K562 (cell line): ENCODE measurements at regions not wholly inside any gene's neighbourhood (a gene's known extent, or its start where the extent isn't known, plus 50 kb on each side); places are given as distances from the start of the nearest gene placed in this dataset.

Experiments
- AFF4 ChIP-seq: sonication (generic); formaldehyde crosslinking; IDR thresholded peaks from 2 replicates; pipeline ENCODE4 v1.8.0; 2023; ENCODE audit warnings: mild to moderate bottlenecking, missing genetic modification reagents
- CEBPB ChIP-seq: fragments of 450-650 bp; IDR thresholded peaks from 2 replicates; pipeline ENCODE4 v1.6.1; 2016; ENCODE audit warnings: missing genetic modification characterization, missing compliant biosample characterization
- EGR1 ChIP-seq: fragments of 450-650 bp; conservative IDR thresholded peaks from 2 replicates; pipeline ENCODE4 v1.6.1; 2017; ENCODE audit warnings: mild to moderate bottlenecking
- ESRRA ChIP-seq: fragments of 450-650 bp; IDR thresholded peaks from 2 replicates; pipeline ENCODE4 v1.6.1; 2014; ENCODE audit warnings: low read depth, mild to moderate bottlenecking, moderate library complexity, borderline replicate concordance
- L3MBTL2 ChIP-seq: fragments of 450-650 bp; IDR thresholded peaks from 2 replicates; pipeline ENCODE4 v1.6.1; 2016; ENCODE audit warnings: mild to moderate bottlenecking, moderate library complexity
- MEIS2 ChIP-seq: fragments of 450-650 bp; IDR thresholded peaks from 2 replicates; pipeline ENCODE4 v1.6.1; 2014; ENCODE audit warnings: mild to moderate bottlenecking; ENCODE audit not compliant: partially characterized antibody
- NEUROD1 ChIP-seq: fragments of 150-350 bp; IDR thresholded peaks from 2 replicates; pipeline ENCODE4 v1.6.1; 2014; ENCODE audit warnings: borderline replicate concordance, low read length, low read depth; ENCODE audit not compliant: partially characterized antibody
- PKNOX1 ChIP-seq: fragments of 450-650 bp; IDR thresholded peaks from 2 replicates; pipeline ENCODE4 v1.6.1; 2016
- POLR2H ChIP-seq: IDR thresholded peaks from 2 replicates; pipeline ENCODE4 v1.6.1; 2016; ENCODE audit warnings: missing genetic modification characterization, low read depth, mild to moderate bottlenecking, control low read depth, missing compliant biosample characterization, moderate library complexity
- PURB ChIP-seq: sonication (generic); formaldehyde crosslinking; IDR thresholded peaks from 2 replicates; pipeline ENCODE4 v1.9.0; 2021; ENCODE audit warnings: low read depth, mild to moderate bottlenecking, missing genetic modification reagents
- REST ChIP-seq, 2 experiments: fragments of 450-650 bp; formaldehyde crosslinking in 1 of 2; IDR thresholded peaks; 2 replicates each; pipeline versions ENCODE4 v1.4.0 to v1.6.1; 2014 to 2020; ENCODE audit warnings: mild to moderate bottlenecking in 2 of 2, borderline replicate concordance in 1 of 2, low read depth in 1 of 2
- SMARCA4 ChIP-seq: fragments of 450-650 bp; IDR thresholded peaks from 2 replicates; pipeline ENCODE4 v1.6.1; 2016
- TAF7 ChIP-seq: fragments of 450-650 bp; IDR thresholded peaks from 2 replicates; pipeline ENCODE4 v1.6.1; 2016; ENCODE audit warnings: missing genetic modification characterization, missing compliant biosample characterization
- TCF3 ChIP-seq: sonication (generic); formaldehyde crosslinking; IDR thresholded peaks from 2 replicates; pipeline ENCODE4 v1.4.0; 2020; ENCODE audit warnings: mild to moderate bottlenecking, missing genetic modification reagents
- ZNF584 ChIP-seq: fragments of 200-800 bp; sonication (Bioruptor generic); IDR thresholded peaks from 2 replicates; pipeline ENCODE4 v1.6.1; 2016; ENCODE audit warnings: low read depth, mild to moderate bottlenecking, missing genetic modification characterization, missing compliant biosample characterization
- ZSCAN29 ChIP-seq: fragments of 450-650 bp; IDR thresholded peaks from 2 replicates; pipeline ENCODE4 v1.6.1; 2017
- ZSCAN32 ChIP-seq: fragments of 450-650 bp; formaldehyde crosslinking; IDR thresholded peaks from 2 replicates; pipeline ENCODE4 v1.4.0; 2020; ENCODE audit warnings: mild to moderate bottlenecking, moderate library complexity

GRCh38 chr9:108049026-108049607 lies 559.5 kb upstream of the KLF4 start (continued):
- TF ChIP-seq REST (IDR thresholded peaks at IDR 0.05; ENCODE audit: borderline replicate concordance), result peak; percentile 96
- TF ChIP-seq REST (CRISPR knock-in tag; IDR thresholded peaks at IDR 0.05; ENCODE audit: low read depth), result no peak
- TF ChIP-seq EGR1, result no peak
- TF ChIP-seq PKNOX1, result no peak; the same call in 1 of the 2 replicates
- TF ChIP-seq POLR2H, result peak; percentile 66
- TF ChIP-seq ZSCAN29, result no peak
- peak; percentile 17; the same call in 1 of the 2 replicates for TF ChIP-seq ZNF584 (CRISPR knock-in tag)
- peak; percentile 44 for TF ChIP-seq MEIS2
- no peak for TF ChIP-seq TAF7 (tag)
- no peak for TF ChIP-seq ZSCAN32 (CRISPR knock-in tag)
- peak; percentile 85 for TF ChIP-seq SMARCA4
- TF ChIP-seq TCF3 (CRISPR knock-in tag), result peak; percentile 50
- no peak for TF ChIP-seq AFF4 (CRISPR knock-in tag)
- peak; percentile 62 for TF ChIP-seq NEUROD1
- no peak for TF ChIP-seq PURB
- TF ChIP-seq L3MBTL2, result peak; percentile 52; the same call in 1 of the 2 replicates
- peak; percentile 69; the same call in 1 of the 2 replicates for TF ChIP-seq ESRRA
- TF ChIP-seq CEBPB (tag), result no peak
